Caco-2 (cell line): ENCODE measurements at regions not wholly inside any gene's neighbourhood (a gene's known extent, or its start where the extent isn't known, plus 50 kb on each side); places are given as distances from the start of the nearest gene placed in this dataset.

Source experiments
- BruUV-seq: library from RNA; stranded (reverse); fragments of 400-500 nt; replicated peaks from 2 replicates; lab custom pipeline; 2021; lab: Mats Ljungman, UMichigan
- CTCF ChIA-PET: fragments of 300-600 bp; sonication (Branson Sonifier 250); formaldehyde crosslinking; loops from one replicate; lab custom pipeline; 2022; ENCODE audit warnings: antibody characterized with exemption; lab: Charles Lee
- POLR2A ChIA-PET: fragments of 300-600 bp; sonication (Branson Sonifier 250); formaldehyde crosslinking; loops from one replicate; lab custom pipeline; 2022; ENCODE audit warnings: antibody characterized with exemption; lab: Charles Lee
- DNase-seq, 2 experiments: peaks; one replicate each; pipeline versions ENCODE4 v3.0.0 to v3.0.0-alpha.2; 2020 to 2022
- H3K27me3 ChIP-seq: replicated peaks from 2 replicates; pipeline ENCODE4 v1.6.0; 2011; ENCODE audit warnings: low read length; ENCODE audit not compliant: control insufficient read depth, insufficient read depth
- H3K36me3 ChIP-seq: 2 replicates; pipeline ENCODE4 v1.5.1; 2011; ENCODE audit warnings: low read length; ENCODE audit not compliant: control insufficient read depth, insufficient read depth
- H3K4me1 ChIP-seq: fragments of 250-450 bp; sonication (Bioruptor Pico); 2 replicates; pipeline ENCODE4 v1.5.1; 2020; ENCODE audit warnings: mild to moderate bottlenecking
- H3K4me3 ChIP-seq: 2 replicates; pipeline ENCODE4 v1.5.1; 2011; ENCODE audit warnings: low read depth, mild to moderate bottlenecking, control low read depth, low read length
- H3K9me3 ChIP-seq: fragments of 250-450 bp; sonication (Bioruptor Pico); 2 replicates; pipeline ENCODE4 v1.5.1; 2020; ENCODE audit warnings: mild to moderate bottlenecking, moderate library complexity
- H3K27ac Mint-ChIP-seq: one replicate; pipeline ENCODE4 v1.8.0; 2022; ENCODE audit warnings: mixed read lengths; ENCODE audit not compliant: unreplicated experiment
- H3K27me3 Mint-ChIP-seq: one replicate; pipeline ENCODE4 v1.8.0; 2022; ENCODE audit warnings: mixed read lengths; ENCODE audit not compliant: insufficient read depth, unreplicated experiment
- H3K36me3 Mint-ChIP-seq: one replicate; pipeline ENCODE4 v1.8.0; 2022; ENCODE audit warnings: mild to moderate bottlenecking, mixed read lengths; ENCODE audit not compliant: insufficient read depth, unreplicated experiment
- H3K4me1 Mint-ChIP-seq: one replicate; pipeline ENCODE4 v1.8.0; 2022; ENCODE audit warnings: low read depth, mixed read lengths; ENCODE audit not compliant: unreplicated experiment
- H3K4me3 Mint-ChIP-seq: one replicate; pipeline ENCODE4 v1.8.0; 2022; ENCODE audit warnings: mild to moderate bottlenecking, moderate library complexity, mixed read lengths; ENCODE audit not compliant: unreplicated experiment
- H3K9me3 Mint-ChIP-seq: one replicate; pipeline ENCODE4 v1.8.0; 2022; ENCODE audit warnings: mixed read lengths; ENCODE audit not compliant: unreplicated experiment
- CTCF ChIP-seq, 2 experiments: fragments of 200-600 bp in 1 of 2; IDR thresholded peaks; 1 replicate in 1 of 2; 2 replicates in 1 of 2; pipeline versions ENCODE4 v1.5.1 to v1.8.0; 2011 to 2022; ENCODE audit warnings: antibody characterized with exemption in 1 of 2, control low read depth in 1 of 2, inconsistent platforms in 1 of 2, low read depth in 1 of 2, low read length in 1 of 2, mild to moderate bottlenecking in 1 of 2, moderate library complexity in 1 of 2; ENCODE audit not compliant: insufficient read depth in 1 of 2, severe bottlenecking in 1 of 2, unreplicated experiment in 1 of 2
- intact Hi-C: fragments of 100-400 bp; cut with micrococcal nuclease; formaldehyde crosslinking; loops from one replicate; pipeline ENCODE4 v1.10.0; 2022; ENCODE audit not compliant: unreplicated experiment

- H3K9me3 Mint-ChIP-seq: no peaks in the 10 kb centered on the region
- intact Hi-C loops: no loop called here
- Histone ChIP-seq H3K36me3 (no peaks in the 10 kb centered on the region), H3K9me3 (no peaks in the 10 kb centered on the region), H3K4me1 (no peaks in the 10 kb centered on the region), H3K4me3 (no peak overlapping the region), H3K27me3 (no peaks in the 10 kb centered on the region)
- H3K27ac Mint-ChIP-seq: no peak overlapping the region
- DNase-seq: no peak
- no peak overlapping the region for H3K4me3 Mint-ChIP-seq
- CTCF ChIA-PET: no interaction called here
- no TSS peak for BruUV-seq
- TF ChIP-seq CTCF (IDR thresholded peaks at IDR 0.05; ENCODE audit: insufficient read depth in 1 of 2, low read depth in 1 of 2, low read length in 1 of 2, severe bottlenecking in 1 of 2, unreplicated experiment in 1 of 2): no peak
- H3K36me3 Mint-ChIP-seq: peaks cover 9% of the 10 kb centered on the region
- no peaks in the 10 kb centered on the region for H3K27me3 Mint-ChIP-seq
- POLR2A ChIA-PET: no interaction called here
- H3K4me1 Mint-ChIP-seq: peaks cover 11% of the 10 kb centered on the region
Observed at GRCh38 chr3:193983846-193984818, 151.8 kb upstream of the HES1 start.

GRCh38 chr3:193984876-193985275 lies 151.1 kb upstream of the HES1 start:
- H3K4me3 ChIP-seq: no peak overlapping the region
- no peaks in the 10 kb centered on the region for H3K27me3 ChIP-seq
- H3K4me1 ChIP-seq: no peaks in the 10 kb centered on the region
- no TSS peak for BruUV-seq
- no peaks in the 10 kb centered on the region for H3K9me3 Mint-ChIP-seq
- CTCF ChIA-PET: no interaction called here
- H3K27me3 Mint-ChIP-seq: no peaks in the 10 kb centered on the region
- H3K27ac Mint-ChIP-seq: no peak overlapping the region
- peaks cover 8% of the 10 kb centered on the region for H3K4me1 Mint-ChIP-seq
- no peaks in the 10 kb centered on the region for H3K9me3 ChIP-seq
- intact Hi-C loops: no loop called here
- no peak overlapping the region for H3K4me3 Mint-ChIP-seq
- POLR2A ChIA-PET: no interaction called here
- no peaks in the 10 kb centered on the region for H3K36me3 ChIP-seq
- H3K36me3 Mint-ChIP-seq: peaks cover 9% of the 10 kb centered on the region
- no peak for DNase-seq
- TF ChIP-seq CTCF (IDR thresholded peaks at IDR 0.05; ENCODE audit: insufficient read depth in 1 of 2, low read depth in 1 of 2, low read length in 1 of 2, severe bottlenecking in 1 of 2, unreplicated experiment in 1 of 2): no peak

- H3K27me3 Mint-ChIP-seq: no peaks in the 10 kb centered on the region
- H3K4me1 Mint-ChIP-seq: peaks cover 6% of the 10 kb centered on the region
- H3K9me3 Mint-ChIP-seq: peaks cover under 1% of the 10 kb centered on the region
- no peak for DNase-seq
- no peak for TF ChIP-seq CTCF (IDR thresholded peaks at IDR 0.05; ENCODE audit: insufficient read depth in 1 of 2, low read depth in 1 of 2, low read length in 1 of 2, severe bottlenecking in 1 of 2, unreplicated experiment in 1 of 2)
- Histone ChIP-seq H3K4me1 (no peaks in the 10 kb centered on the region), H3K9me3 (no peaks in the 10 kb centered on the region), H3K4me3 (no peak overlapping the region), H3K27me3 (no peaks in the 10 kb centered on the region), H3K36me3 (no peaks in the 10 kb centered on the region)
- POLR2A ChIA-PET: no interaction called here
- no peak overlapping the region for H3K27ac Mint-ChIP-seq
- peaks cover 4% of the 10 kb centered on the region for H3K36me3 Mint-ChIP-seq
- BruUV-seq: no TSS peak
- CTCF ChIA-PET: no interaction called here
- no peak overlapping the region for H3K4me3 Mint-ChIP-seq
- intact Hi-C loops: no loop called here
Observed at GRCh38 chr3:193987186-193987585, 148.8 kb upstream of the HES1 start.
